ENCODE measurements at regions not wholly inside any gene's neighbourhood (a gene's known extent, or its start where the extent isn't known, plus 50 kb on each side); places are given as distances from the start of the nearest gene placed in this dataset.

GRCh38 chr12:59388694-59389093 is 207.1 kb upstream of the SLC16A7 start:
- TF ChIP-seq, protein P1, sequence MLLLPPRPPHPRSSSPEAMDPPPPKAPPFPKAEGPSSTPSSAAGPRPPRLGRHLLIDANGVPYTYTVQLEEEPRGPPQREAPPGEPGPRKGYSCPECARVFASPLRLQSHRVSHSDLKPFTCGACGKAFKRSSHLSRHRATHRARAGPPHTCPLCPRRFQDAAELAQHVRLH (tag by site-specific recombination; IDR thresholded peaks at IDR 0.05) = no peak
- TF ChIP-seq ZNF274 (IDR thresholded peaks at IDR 0.05; ENCODE audit: low read length) = no peak
- TF ChIP-seq ZNF274 (tag by site-specific recombination; IDR thresholded peaks at IDR 0.05; ENCODE audit: borderline replicate concordance) = no peak
- no peak for TF ChIP-seq CTCF (tag by site-specific recombination; IDR thresholded peaks at IDR 0.05)
- no peak for TF ChIP-seq ZNF692 (tag by site-specific recombination; IDR thresholded peaks at IDR 0.05)
- TF ChIP-seq ZBTB49 (tag by site-specific recombination; IDR thresholded peaks at IDR 0.05; ENCODE audit: low read depth) = no peak
- no peak for TF ChIP-seq ZNF239 (tag by site-specific recombination; IDR thresholded peaks at IDR 0.05)
- TF ChIP-seq ZFP37 (tag by site-specific recombination; IDR thresholded peaks at IDR 0.05) = no peak
